ENCODE measurements at regions not wholly inside any gene's neighbourhood (a gene's known extent, or its start where the extent isn't known, plus 50 kb on each side); places are given as distances from the start of the nearest gene placed in this dataset.
A peak's percentile ranks its signal among the peaks of the same experiment; 100 is the strongest.

DNA sequence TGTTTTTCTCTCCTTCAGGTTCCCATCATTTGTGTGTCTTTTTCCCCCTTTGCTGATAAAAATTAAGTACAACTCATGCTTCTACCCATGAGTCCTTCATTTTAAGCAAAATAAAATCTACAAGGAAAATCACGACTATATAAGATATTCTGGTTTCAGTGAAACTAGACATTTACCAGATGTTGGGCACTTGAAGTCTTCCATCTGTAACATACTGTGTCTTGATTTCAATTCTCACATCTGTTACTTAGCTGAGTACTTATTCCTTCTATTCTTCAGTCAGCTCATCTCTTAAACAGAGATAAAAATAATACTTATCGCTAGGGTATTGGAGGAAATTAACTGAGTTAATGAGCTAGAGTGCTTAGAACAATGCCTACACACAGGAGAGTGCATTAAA lies 893.0 kb upstream of the SOX9 start:
- TF ChIP-seq, protein P1, sequence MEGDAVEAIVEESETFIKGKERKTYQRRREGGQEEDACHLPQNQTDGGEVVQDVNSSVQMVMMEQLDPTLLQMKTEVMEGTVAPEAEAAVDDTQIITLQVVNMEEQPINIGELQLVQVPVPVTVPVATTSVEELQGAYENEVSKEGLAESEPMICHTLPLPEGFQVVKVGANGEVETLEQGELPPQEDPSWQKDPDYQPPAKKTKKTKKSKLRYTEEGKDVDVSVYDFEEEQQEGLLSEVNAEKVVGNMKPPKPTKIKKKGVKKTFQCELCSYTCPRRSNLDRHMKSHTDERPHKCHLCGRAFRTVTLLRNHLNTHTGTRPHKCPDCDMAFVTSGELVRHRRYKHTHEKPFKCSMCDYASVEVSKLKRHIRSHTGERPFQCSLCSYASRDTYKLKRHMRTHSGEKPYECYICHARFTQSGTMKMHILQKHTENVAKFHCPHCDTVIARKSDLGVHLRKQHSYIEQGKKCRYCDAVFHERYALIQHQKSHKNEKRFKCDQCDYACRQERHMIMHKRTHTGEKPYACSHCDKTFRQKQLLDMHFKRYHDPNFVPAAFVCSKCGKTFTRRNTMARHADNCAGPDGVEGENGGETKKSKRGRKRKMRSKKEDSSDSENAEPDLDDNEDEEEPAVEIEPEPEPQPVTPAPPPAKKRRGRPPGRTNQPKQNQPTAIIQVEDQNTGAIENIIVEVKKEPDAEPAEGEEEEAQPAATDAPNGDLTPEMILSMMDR (IDR thresholded peaks at IDR 0.05) = no peak
- Histone ChIP-seq H3K4me3 (no peak overlapping the region), H3K36me3 (no peaks in the 10 kb centered on the region), H3K27me3 (no peaks in the 10 kb centered on the region), H3K27ac (no peak overlapping the region), H3K4me1 (no peaks in the 10 kb centered on the region), H3K9me3 (no peaks in the 10 kb centered on the region)
- no peak for DNase-seq
- intact Hi-C loops (cut with DNase I; ENCODE audit: low total_unique reads) = no loop called here

DNA sequence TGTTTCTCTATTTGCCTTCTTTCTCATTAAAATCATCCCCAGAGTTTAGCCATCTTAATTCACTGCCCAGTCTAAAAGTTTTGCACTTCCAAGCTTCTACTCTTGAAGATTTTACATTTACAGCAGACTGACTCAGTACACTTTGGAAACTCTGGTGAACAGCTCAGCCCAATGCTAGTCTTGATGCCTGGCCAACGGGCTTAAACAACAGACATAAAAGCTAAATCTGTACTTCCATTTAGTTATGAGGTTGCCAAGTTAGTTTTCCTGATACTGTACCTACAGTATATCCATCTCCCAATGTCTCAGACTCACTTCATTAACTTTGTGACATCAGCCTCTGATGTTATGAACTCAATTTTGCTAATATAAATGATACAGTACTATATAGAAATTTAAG lies 891.8 kb upstream of the SOX9 start:
- no peaks in the 10 kb centered on the region for H3K4me1 ChIP-seq
- intact Hi-C loops (cut with DNase I; ENCODE audit: low total_unique reads) = no loop called here
- no peak overlapping the region for H3K27ac ChIP-seq
- DNase-seq = no peak
- no peaks in the 10 kb centered on the region for H3K27me3 ChIP-seq
- no peaks in the 10 kb centered on the region for H3K36me3 ChIP-seq
- H3K4me3 ChIP-seq = no peak overlapping the region
- TF ChIP-seq, protein P1 (IDR thresholded peaks at IDR 0.05) = no peak
- no peaks in the 10 kb centered on the region for H3K9me3 ChIP-seq

DNA sequence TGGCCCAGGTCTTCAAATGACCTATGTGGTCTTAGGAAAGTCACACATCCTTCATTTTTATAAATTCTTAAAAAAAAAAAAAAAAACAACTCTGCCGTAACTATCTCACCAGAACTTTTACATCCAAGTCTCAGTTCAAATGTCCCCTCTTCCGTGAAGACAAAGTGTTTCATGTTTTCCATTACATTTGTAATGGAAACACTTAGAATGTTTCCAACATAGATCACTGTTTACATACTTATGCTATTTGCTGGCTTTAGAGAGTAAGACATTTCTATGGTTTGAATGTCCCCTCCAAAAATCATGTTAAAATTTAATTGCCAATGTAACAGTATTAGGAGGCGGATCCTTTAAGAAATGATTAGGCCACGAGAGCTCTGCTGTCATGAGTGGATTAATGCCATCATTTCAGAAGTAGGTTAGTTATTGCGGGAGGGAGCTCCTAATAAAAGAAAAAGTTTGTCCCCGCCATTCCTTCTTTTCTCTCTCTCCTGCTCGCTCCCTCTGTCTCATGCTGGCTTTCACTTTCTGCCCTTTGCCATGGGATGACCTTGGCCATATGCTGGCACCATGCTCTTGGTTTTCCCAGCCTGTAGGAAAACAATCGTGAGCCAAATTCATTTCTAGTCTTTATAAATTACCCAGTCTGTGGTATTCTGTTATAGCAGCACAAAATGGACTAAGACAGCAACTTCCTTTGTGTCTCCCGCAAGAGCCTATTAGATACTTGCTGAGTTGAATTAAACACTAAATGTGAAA lies 887.8 kb upstream of the SOX9 start:
- TF ChIP-seq, protein P1 (IDR thresholded peaks at IDR 0.05) = no peak
- H3K36me3 ChIP-seq = no peaks in the 10 kb centered on the region
- intact Hi-C loops (cut with DNase I; ENCODE audit: low total_unique reads) = no loop called here
- no peaks in the 10 kb centered on the region for H3K4me1 ChIP-seq
- no peaks in the 10 kb centered on the region for H3K9me3 ChIP-seq
- H3K27ac ChIP-seq = no peak overlapping the region
- no peak for DNase-seq
- H3K27me3 ChIP-seq = no peaks in the 10 kb centered on the region
- no peak overlapping the region for H3K4me3 ChIP-seq

DNA sequence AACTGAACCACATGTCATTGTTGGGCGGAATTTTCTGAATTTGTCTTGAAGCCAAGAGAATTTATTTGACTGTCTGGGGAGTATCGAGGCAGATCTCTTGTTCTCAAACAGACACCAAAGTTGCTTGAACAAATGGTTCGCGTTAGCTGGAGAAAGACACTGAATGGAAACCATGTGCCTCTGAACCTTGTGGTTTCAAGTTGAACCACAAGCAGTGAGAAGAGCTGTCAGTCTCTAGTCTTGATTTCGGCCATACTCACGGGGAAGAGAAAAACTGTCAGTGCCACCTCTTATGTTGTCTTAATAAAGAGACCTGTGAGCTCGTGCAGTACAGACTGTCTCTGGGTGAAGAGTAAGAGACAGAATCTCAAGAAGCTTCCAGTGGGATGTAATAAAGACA lies 886.5 kb upstream of the SOX9 start:
- intact Hi-C loops (cut with DNase I; ENCODE audit: low total_unique reads) = no loop called here
- H3K4me3 ChIP-seq = no peak overlapping the region
- H3K9me3 ChIP-seq = no peaks in the 10 kb centered on the region
- no peaks in the 10 kb centered on the region for H3K27me3 ChIP-seq
- no peaks in the 10 kb centered on the region for H3K4me1 ChIP-seq
- TF ChIP-seq, protein P1 (IDR thresholded peaks at IDR 0.05) = no peak
- DNase-seq = no peak
- no peak overlapping the region for H3K27ac ChIP-seq
- H3K36me3 ChIP-seq = no peaks in the 10 kb centered on the region

DNA sequence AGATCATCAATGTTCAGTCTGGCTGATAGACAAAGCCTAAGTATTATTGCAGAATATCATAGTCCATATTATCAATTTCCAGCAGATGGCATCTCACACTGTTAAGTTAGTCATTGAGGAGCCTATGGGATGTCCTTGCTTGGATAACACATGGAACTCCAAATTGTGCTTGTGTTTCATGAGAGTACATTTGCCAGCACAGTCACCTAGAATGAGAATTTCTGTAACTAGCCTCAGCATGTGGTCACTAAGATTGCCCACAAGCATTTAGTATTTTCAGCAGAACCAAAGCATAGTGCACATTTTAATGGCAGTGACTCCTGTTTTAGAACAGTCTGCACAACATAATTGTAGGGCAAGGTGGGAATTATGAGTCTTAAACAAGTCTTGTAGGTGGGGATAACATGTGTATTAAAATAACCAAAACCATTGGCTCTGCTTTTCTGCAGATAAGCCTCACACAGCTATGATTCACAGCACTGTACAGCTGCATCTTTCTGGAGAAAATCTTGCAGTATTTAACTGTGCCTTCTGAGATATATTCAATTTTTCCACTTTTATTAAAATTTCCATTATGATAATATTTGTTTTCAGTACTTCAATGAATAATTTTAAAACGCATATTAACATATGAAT lies 882.8 kb upstream of the SOX9 start:
- H3K36me3 ChIP-seq = no peaks in the 10 kb centered on the region
- H3K9me3 ChIP-seq = no peaks in the 10 kb centered on the region
- H3K4me1 ChIP-seq = no peaks in the 10 kb centered on the region
- H3K4me3 ChIP-seq = no peak overlapping the region
- intact Hi-C loops (cut with DNase I; ENCODE audit: low total_unique reads) = no loop called here
- no peak for DNase-seq
- no peak overlapping the region for H3K27ac ChIP-seq
- TF ChIP-seq, protein P1 (IDR thresholded peaks at IDR 0.05) = peak; percentile 19 to 25
- no peaks in the 10 kb centered on the region for H3K27me3 ChIP-seq

Data from tibial artery (tissue), 4 donors.